ENCODE measurements at regions not wholly inside any gene's neighbourhood (a gene's known extent, or its start where the extent isn't known, plus 50 kb on each side); places are given as distances from the start of the nearest gene placed in this dataset.

- H3K9me3 Mint-ChIP-seq = no peaks in the 10 kb centered on the region; the same call in 2 of the 3 replicates
These were observed 319.3 kb downstream of the INHBA start for GRCh38 chr7:41383596-41383995.

GRCh38 chr7:41378156-41378555, 324.7 kb downstream of the INHBA start:
- DNase-seq (ENCODE audit: low spot score) (no peak), ATAC-seq (no peak)
- Histone ChIP-seq H4K20me1 (replicated peaks; ENCODE audit: insufficient read depth) (no peaks in the 10 kb centered on the region), H3K27me3 (ENCODE audit: insufficient read depth) (no peaks in the 10 kb centered on the region), H3K79me2 (replicated peaks; ENCODE audit: insufficient read depth) (no peaks in the 10 kb centered on the region), H3K4me2 (no peak overlapping the region), H3K27ac (ENCODE audit: low read depth) (no peak overlapping the region), H3K4me3 (no peak overlapping the region), H3K4me1 (ENCODE audit: insufficient read depth) (no peaks in the 10 kb centered on the region), H3K36me3 (ENCODE audit: insufficient read depth) (no peaks in the 10 kb centered on the region), H3K9me2 (ENCODE audit: insufficient read depth) (peaks cover 4% of the 10 kb centered on the region; the same call in 1 of the 2 replicates), H2AFZ (no peak overlapping the region; the same call in 1 of the 2 replicates), H3F3A (replicated peaks; ENCODE audit: low read depth) (no peaks in the 10 kb centered on the region)
- H3K27me3 Mint-ChIP-seq (ENCODE audit: insufficient read depth, low read depth, poor library complexity) = peaks cover 1% of the 10 kb centered on the region
- no peak overlapping the region for H3K27ac Mint-ChIP-seq
- H3K4me1 Mint-ChIP-seq = no peaks in the 10 kb centered on the region
- H3K4me3 Mint-ChIP-seq = no peak overlapping the region
- no peaks in the 10 kb centered on the region for H3K9me3 Mint-ChIP-seq
- H3K36me3 Mint-ChIP-seq (ENCODE audit: low read depth) = no peaks in the 10 kb centered on the region
- no peak for TF ChIP-seq EZH2 (IDR thresholded peaks at IDR 0.05; ENCODE audit: low read depth, unreplicated experiment)
- TF ChIP-seq ZNF114 (CRISPR knock-in tag; IDR thresholded peaks at IDR 0.05) = no peak
- TF ChIP-seq CTCF (conservative IDR thresholded peaks at IDR 0.05; ENCODE audit: low read depth in 2 of 2) = no peak
- TF ChIP-seq STAT1 (IDR thresholded peaks at IDR 0.05; ENCODE audit: unreplicated experiment) = no peak
- no peak for TF ChIP-seq EZH2phosphoT487 (IDR thresholded peaks at IDR 0.05; ENCODE audit: unreplicated experiment)
- no peak for TF ChIP-seq REST (IDR thresholded peaks at IDR 0.05; ENCODE audit: unreplicated experiment)

More at GRCh38 chr7:41383596-41383995, 319.3 kb downstream of the INHBA start:
- no peaks in the 10 kb centered on the region for H3K4me1 ChIP-seq (ENCODE audit: insufficient read depth)
- H3K27ac Mint-ChIP-seq = no peak overlapping the region
- H3K4me3 ChIP-seq = no peak overlapping the region
- no peaks in the 10 kb centered on the region for H3K27me3 ChIP-seq (ENCODE audit: insufficient read depth)
- ATAC-seq = no peak
- H3K9me2 ChIP-seq (ENCODE audit: insufficient read depth) = peaks cover 8% of the 10 kb centered on the region; the same call in 1 of the 2 replicates
- peaks cover 4% of the 10 kb centered on the region for H3K4me1 Mint-ChIP-seq
- H3K36me3 ChIP-seq (ENCODE audit: insufficient read depth) = no peaks in the 10 kb centered on the region
- no peak overlapping the region for H3K27ac ChIP-seq (ENCODE audit: low read depth)
- TF ChIP-seq EZH2 (IDR thresholded peaks at IDR 0.05; ENCODE audit: low read depth, unreplicated experiment) (no peak), ZNF331 (CRISPR knock-in tag; IDR thresholded peaks at IDR 0.05; ENCODE audit: low read depth) (no peak), JUNB (IDR thresholded peaks at IDR 0.05; ENCODE audit: unreplicated experiment) (no peak), POLR2AphosphoS5 (IDR thresholded peaks at IDR 0.05; ENCODE audit: low read depth) (no peak), ETS1 (IDR thresholded peaks at IDR 0.05) (no peak)
- no peaks in the 10 kb centered on the region for H3F3A ChIP-seq (replicated peaks; ENCODE audit: low read depth)
- H2AFZ ChIP-seq = no peak overlapping the region
- H3K79me2 ChIP-seq (replicated peaks; ENCODE audit: insufficient read depth) = no peaks in the 10 kb centered on the region
- no peaks in the 10 kb centered on the region for H4K20me1 ChIP-seq (replicated peaks; ENCODE audit: insufficient read depth)
- no peak overlapping the region for H3K4me2 ChIP-seq
- DNase-seq (ENCODE audit: low spot score) = no peak
- H3K36me3 Mint-ChIP-seq (ENCODE audit: low read depth) = no peaks in the 10 kb centered on the region
- no peak overlapping the region for H3K4me3 Mint-ChIP-seq
- peaks cover 4% of the 10 kb centered on the region for H3K27me3 Mint-ChIP-seq (ENCODE audit: insufficient read depth, low read depth, poor library complexity)

All from GM23338 (cell line).